HG03457 (cell line): ENCODE measurements at regions not wholly inside any gene's neighbourhood (a gene's known extent, or its start where the extent isn't known, plus 50 kb on each side); places are given as distances from the start of the nearest gene placed in this dataset.

Source experiments
- ATAC-seq: cut with Tn5 transposase; IDR thresholded peaks from one replicate; pipeline ENCODE4 v1.9.1; 2021; ENCODE audit warnings: moderate number of reproducible peaks; ENCODE audit not compliant: unreplicated experiment

DNA sequence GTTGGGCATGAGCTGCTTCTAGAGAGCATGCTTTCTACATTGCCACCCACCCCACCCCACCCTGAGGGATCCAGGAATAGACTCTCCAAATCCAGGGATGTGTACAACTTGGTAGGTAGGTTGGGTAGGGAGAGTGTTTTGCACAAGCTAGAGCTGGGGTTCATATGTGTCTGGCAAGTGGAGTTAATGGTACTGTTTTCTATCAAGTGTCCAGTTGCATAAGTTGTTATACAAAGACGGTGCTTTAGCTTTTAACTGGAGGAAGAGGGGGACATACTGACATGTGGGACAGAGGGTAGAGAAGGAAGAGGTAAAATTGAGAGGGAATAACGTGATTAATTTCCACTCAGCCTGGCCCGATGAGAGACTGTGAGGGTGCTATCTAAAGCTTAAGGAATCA is 51.0 kb upstream of the TNC start:
- ATAC-seq: no peak

GRCh38 chr9:115170358-115171073 is 52.6 kb upstream of the TNC start:
- no peak for ATAC-seq

DNA sequence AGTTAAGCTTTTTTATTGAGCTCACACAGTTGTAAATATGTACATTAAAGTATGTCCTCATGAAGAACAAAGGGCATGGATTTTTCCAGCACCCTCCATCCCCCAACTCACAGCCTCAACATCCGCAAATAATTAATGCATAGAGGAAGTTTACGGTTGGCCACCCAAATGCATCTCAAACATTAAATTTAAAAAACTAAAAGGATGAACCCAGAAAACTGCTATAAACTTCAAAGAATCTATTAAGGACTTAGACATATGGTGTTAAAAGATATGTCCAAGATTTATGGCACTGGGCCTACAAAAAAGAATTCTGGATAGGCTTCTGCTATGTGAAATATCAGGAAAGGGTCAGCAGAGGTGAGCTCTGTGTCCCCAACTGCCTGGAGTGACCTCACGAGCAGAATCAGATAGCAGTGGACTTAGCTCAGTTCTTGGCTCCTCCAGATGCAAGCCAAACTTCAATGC is 54.0 kb upstream of the TNC start:
- ATAC-seq: no peak

DNA sequence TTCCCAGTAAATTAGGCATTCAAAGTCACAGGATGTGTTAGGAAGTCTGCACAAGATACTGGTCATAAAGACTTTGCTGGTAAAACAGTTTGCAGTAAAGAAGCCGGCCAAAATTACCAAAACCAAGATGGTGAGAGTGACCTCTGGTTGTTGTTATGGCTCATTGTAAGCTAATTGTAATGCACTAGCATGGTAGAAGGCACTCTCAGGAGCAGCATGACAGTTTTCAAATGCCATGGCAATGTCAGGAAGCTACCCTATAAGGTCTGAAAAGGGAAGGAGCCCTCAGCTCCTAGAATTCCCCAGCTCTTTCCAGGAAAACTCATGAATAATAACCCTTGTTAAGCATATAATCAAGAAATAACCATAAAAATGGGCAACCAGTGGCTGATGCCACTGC is 64.3 kb upstream of the TNC start:
- ATAC-seq: no peak

DNA sequence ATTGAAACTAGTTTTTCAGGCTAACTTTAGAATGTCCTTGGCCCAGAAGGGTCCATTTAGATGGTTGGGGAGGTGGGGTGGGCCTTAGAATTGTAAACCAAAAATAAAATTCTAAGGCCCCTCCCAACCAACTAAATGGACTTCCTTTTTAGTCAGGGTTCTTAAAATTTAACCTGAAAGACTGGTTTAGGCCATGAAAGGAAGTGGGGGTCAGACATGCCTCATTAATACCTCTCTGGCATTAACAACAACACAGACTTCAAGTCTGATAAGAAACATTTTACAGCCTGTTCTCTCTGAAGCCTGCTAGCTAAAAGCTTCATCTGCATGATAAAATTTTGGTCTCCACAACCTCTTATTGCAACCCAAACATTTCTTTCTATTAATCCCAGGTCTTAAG is 65.5 kb upstream of the TNC start:
- ATAC-seq: no peak

DNA sequence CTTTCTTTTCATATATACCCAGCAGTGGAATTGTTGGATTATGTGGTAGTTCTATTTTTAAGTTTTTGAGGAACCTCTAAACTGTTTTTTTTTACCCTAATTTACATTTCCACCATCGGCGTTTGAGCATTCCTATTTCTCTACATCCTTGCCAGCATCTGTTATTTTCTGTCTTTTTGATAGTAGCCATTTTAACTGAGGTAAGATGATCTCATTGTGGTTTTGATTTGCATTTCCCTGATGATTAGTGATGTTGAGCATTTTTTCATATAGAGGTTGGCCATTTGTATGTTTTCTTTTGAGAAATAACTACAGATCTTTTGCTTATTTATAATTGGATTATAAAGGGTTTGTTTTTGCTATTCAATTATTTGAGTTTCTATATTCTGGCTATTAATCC is 71.7 kb upstream of the TNC start:
- ATAC-seq: no peak

DNA sequence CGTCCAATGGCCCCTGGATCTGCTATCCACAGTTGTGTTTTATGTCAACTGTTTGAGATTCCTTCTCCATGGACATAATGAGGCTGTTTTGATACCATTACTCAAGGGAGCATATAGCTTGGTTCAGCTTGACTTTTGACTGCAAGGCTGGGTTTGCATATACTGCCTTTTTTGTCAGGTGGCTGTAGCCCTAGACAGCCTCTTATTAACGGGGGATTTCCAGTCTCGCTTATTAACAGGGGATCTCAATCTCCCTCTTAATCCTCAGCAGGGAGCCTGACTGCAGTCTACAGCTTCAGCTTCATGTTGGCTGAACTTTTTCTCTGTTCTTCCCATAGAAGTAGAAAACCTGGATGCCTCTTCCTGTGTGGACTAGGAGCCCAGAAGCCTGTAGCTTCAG is 73.7 kb upstream of the TNC start:
- ATAC-seq: peak; percentile 54

GRCh38 chr9:115192280-115192679 is 74.3 kb upstream of the TNC start:
- no peak for ATAC-seq

DNA sequence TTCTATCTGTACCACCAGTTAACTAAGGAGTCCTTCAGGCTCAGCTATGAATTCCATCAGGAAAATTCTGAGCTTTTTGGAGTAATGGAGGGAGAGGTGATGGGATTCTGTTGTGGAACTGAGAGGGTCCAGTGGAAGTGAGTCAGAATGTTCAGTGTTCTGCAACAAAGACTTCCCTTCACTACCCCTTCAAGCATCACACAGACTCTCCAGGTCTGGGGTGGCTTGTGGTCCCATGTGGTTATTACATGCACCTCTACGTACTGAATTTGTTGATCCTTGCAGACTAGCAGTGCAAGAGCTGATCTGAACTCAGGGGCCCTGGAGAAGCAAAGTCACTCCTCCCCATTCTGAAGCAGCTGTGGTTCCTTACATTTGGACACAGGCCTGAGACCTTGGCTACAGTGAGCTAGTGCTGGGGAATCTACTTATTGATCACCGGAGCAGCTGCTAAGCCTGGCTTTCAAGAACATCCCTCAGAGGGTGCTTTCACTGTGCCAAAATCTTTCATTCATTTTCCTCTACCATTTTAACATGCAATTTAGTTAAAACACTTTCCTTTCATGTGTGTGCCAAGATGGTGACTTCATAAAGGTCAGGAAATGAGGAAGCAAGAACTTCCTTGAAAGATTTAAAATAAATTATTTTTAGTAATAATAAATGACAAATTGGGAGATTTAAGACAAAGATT is 75.0 kb upstream of the TNC start:
- peak; percentile 66 for ATAC-seq

DNA sequence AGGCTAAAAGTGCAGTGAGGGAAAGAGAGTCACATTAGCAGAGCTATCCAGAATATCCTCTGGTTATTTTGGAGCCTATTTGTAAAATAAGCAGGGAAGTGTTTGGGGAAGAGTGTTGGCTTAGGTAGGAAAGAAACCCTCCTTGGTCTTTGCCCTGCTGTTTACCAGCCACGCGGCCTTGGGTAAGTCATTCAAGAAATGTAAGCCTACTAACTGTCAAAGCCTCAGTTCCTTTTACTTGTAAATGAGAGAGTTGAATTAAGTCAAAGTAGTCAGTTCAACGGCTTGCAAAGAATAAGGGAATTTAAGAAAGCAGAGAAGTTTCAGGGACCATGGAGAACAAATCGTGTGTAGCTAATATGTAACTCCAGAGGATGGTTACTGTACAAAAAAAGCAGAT is 75.8 kb upstream of the TNC start:
- ATAC-seq: no peak

DNA sequence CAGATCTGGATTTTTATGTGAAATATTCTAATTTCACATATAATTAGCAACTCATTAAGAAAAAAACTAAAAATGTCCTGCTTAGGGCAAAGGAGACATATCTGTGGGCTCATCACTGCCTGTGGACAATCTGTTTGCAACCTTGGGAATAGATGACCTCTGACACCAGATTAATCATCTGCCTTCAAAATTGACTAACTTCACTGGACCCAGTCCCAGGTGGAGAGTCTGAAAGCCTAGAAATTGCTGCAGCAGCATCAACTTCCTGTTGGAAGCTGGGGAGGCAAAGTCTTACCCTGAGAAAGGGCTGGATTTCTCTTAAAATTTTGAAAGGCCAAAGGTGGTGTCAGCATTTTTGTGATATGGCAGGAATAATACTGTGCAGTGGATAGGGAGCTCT is 76.3 kb upstream of the TNC start:
- no peak for ATAC-seq

- ATAC-seq: no peak
Measured at GRCh38 chr9:115195912-115196311, 78.0 kb upstream of the TNC start.

- ATAC-seq: no peak
Measured at GRCh38 chr9:115196919-115197318, 79.0 kb upstream of the TNC start.

DNA sequence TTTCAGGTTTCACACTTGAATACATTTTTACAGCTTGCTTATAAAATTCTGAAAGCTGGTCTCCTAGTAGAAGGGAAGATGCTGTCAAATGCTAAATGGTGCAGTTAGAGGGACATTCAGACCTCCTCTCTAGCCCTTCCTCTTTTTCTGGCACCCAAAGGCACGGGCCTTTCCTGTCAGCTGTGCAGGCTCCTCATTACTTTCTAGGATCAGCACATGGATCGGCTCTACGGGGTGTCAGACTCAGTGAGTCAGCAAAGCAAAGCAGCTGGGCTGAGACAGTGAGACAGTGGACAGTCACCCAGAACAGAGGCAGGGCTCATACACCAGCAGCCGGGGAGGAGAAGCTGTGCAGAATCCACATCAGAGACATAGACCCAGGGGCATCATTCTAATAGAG is 80.0 kb upstream of the TNC start:
- ATAC-seq: no peak

- ATAC-seq: no peak
Measured at GRCh38 chr9:115200711-115201505, 83.0 kb upstream of the TNC start.

GRCh38 chr9:115202181-115202580 is 84.2 kb upstream of the TNC start:
- ATAC-seq: no peak

GRCh38 chr9:115202960-115203751 is 85.2 kb upstream of the TNC start:
- ATAC-seq: no peak

DNA sequence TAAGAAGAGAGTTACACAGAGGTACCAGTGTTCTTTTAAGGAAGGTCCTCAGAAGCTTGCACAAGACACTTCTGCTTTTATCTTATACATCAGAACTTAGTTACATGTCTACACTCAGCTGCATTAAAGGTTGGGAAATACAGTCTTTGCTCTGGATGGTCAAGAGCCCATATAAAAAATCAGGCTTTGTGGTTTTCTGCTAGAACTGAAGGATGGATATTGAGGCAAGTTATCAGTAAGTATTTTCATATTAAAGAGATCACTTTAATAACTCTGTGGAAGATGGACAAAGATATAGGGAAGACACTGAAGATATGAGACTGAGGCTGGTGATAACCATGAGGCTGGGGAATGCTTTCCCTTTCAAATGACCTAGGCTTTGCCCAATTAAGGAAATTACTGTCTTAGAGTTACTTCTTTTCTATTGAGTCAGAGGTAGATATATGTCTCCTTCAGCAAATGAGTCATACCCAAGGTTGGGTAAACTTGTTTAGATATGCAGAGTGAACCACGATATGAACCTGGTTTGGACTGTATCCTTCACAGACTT is 87.0 kb upstream of the TNC start:
- peak; percentile 54 for ATAC-seq

- peak; percentile 38 for ATAC-seq
Measured at GRCh38 chr9:115207003-115207836, 89.3 kb upstream of the TNC start.

DNA sequence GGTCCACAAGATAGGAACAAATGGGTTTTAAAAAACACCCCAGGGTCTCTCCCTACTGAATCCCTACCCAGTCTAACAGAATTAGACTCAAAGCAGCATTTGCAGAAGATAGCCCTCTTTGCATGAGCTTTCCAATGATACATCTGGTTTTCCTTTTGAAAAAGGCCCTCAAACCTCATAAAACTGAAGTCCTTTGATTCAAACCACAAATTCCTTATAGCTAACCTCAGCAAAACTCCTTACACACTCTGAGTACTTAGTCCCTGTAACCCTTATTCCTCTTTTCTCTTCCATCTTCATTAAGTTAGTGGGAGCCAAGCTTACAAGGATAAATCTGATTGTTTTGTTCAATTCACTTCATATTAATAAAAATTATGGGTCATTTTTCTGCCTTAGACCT is 90.5 kb upstream of the TNC start:
- ATAC-seq: no peak
